H1 (cell line): ENCODE measurements at regions not wholly inside any gene's neighbourhood (a gene's known extent, or its start where the extent isn't known, plus 50 kb on each side); places are given as distances from the start of the nearest gene placed in this dataset.

Experiments
- BCL11A ChIP-seq, 2 experiments: IDR thresholded peaks; one replicate each; pipeline ENCODE4 v1.6.1; 2011; ENCODE audit warnings: low read depth in 2 of 2, low read length in 2 of 2, mild to moderate bottlenecking in 2 of 2
- CHD7 ChIP-seq: fragments of 300-600 bp; sonication (generic); IDR thresholded peaks from 2 replicates; pipeline ENCODE4 v1.7.1; 2012; ENCODE audit warnings: low read length, moderate library complexity, mild to moderate bottlenecking, inconsistent platforms; ENCODE audit not compliant: insufficient replicate concordance
- EP300 ChIP-seq, 2 experiments: IDR thresholded peaks; 1 replicate in 1 of 2; 2 replicates in 1 of 2; pipeline ENCODE4 v1.6.1; 2011 to 2012; ENCODE audit warnings: low read depth in 2 of 2, low read length in 2 of 2, mild to moderate bottlenecking in 2 of 2, borderline replicate concordance in 1 of 2, inconsistent platforms in 1 of 2, moderate library complexity in 1 of 2
- GABPA ChIP-seq: IDR thresholded peaks from 2 replicates; pipeline ENCODE4 v1.6.1; 2011; ENCODE audit warnings: mild to moderate bottlenecking, low read length, moderate library complexity, borderline replicate concordance; ENCODE audit not compliant: insufficient read depth
- HDAC2 ChIP-seq, 2 experiments: fragments of 300-600 bp in 1 of 2; sonication (generic) in 1 of 2; IDR thresholded peaks; 2 replicates each; pipeline ENCODE4 v1.6.1; 2011 to 2012; ENCODE audit warnings: low read depth in 2 of 2, low read length in 2 of 2, mild to moderate bottlenecking in 2 of 2, moderate library complexity in 2 of 2, borderline replicate concordance in 1 of 2, inconsistent platforms in 1 of 2
- JUND ChIP-seq: IDR thresholded peaks from 2 replicates; pipeline ENCODE4 v1.6.1; 2011; ENCODE audit warnings: mild to moderate bottlenecking, improper control_type of control experiment, low read length
- NRF1 ChIP-seq: IDR thresholded peaks from 2 replicates; pipeline ENCODE4 v1.6.1; 2011; ENCODE audit warnings: mild to moderate bottlenecking, low read depth, low read length, improper control_type of control experiment
- RAD21 ChIP-seq, 2 experiments: IDR thresholded peaks in 1 of 2; conservative IDR thresholded peaks in 1 of 2; 2 replicates each; pipeline ENCODE4 v1.6.1; 2011; ENCODE audit warnings: low read depth in 2 of 2, low read length in 2 of 2, improper control_type of control experiment in 1 of 2, inconsistent platforms in 1 of 2, mild to moderate bottlenecking in 1 of 2, moderate library complexity in 1 of 2

- TF ChIP-seq GABPA: no peak
- TF ChIP-seq NRF1: no peak
- no peak for TF ChIP-seq JUND
- no peak for TF ChIP-seq BCL11A (IDR thresholded peaks at IDR 0.05; ENCODE audit: low read depth in 2 of 2, low read length in 2 of 2)
- no peak for TF ChIP-seq RAD21 (IDR thresholded peaks at IDR 0.05 in 1 of 2, conservative IDR thresholded peaks at IDR 0.05 in 1 of 2; ENCODE audit: low read depth in 2 of 2, low read length in 2 of 2)
- no peak for TF ChIP-seq HDAC2 (IDR thresholded peaks at IDR 0.05; ENCODE audit: borderline replicate concordance in 1 of 2, low read depth in 2 of 2, low read length in 2 of 2)
- no peak for TF ChIP-seq EP300 (IDR thresholded peaks at IDR 0.05; ENCODE audit: borderline replicate concordance in 1 of 2, low read depth in 2 of 2, low read length in 2 of 2)
- TF ChIP-seq CHD7: no peak
- TF ChIP-seq, all 59 proteins: peak for 0
Measured at GRCh38 chr6:195861-196360, 96.4 kb upstream of the DUSP22 start (continued).
